ENCODE measurements at regions not wholly inside any gene's neighbourhood (a gene's known extent, or its start where the extent isn't known, plus 50 kb on each side); places are given as distances from the start of the nearest gene placed in this dataset.

- no peak for DNase-seq
Observed at GRCh38 chr6:74690365-74690764, 515.5 kb downstream of the COL12A1 start.

DNA sequence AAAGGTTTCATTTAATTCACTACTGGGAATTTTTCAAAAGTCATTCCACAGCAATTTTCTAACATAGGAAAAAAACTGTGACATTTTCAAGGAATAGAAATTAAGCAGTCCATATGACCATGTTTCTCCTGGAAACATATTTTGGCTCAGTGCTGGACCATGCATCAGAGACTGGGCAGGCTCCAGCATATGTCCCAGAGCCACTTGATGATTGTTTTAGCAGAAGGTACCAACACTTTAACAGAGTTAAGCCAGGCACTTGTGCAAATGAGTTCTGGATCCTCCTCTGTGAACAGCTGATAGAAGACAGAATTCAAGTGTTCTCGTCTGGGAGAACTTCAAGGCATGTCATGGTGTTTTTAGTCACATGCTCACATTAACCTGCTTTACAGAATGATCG is 516.3 kb downstream of the COL12A1 start:
- DNase-seq = no peak

DNA sequence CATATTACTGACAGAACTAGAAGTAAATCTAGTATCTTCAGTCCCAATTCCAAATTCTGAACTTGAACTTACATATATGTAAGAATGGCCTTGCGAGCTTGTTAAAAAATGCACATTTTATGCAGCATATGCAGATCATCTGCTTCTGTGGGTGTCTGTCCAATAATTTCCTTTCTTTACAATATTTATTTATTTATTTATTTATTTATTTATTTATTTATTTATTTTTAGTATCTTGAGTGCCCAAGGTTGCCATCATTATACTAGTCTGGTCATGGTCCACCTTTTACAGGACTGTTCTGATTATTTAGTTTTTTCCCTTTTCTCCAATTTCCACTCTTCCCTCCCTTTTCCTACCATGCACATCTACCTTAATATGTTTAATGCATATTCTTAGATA is 528.4 kb downstream of the COL12A1 start:
- no peak for DNase-seq

DNA sequence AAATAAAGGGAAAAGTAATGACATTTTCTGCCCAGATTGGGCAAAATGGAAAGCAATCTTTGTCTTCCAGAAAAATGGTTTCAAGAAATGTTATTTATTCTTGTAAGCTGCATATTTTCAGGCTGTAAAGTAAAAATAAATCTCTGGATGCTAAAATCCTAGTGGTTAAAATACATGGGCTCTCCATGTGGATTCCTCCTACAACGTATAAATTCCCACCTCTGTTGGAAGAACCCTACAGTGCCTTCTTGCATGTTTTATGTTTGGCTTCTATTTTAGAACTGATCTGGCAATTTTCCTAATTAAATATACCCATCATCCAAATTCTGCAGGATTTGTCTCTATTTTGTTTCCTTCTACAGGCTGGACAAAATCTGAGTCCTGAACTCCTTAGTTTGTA is 528.9 kb downstream of the COL12A1 start:
- no peak for DNase-seq

GRCh38 chr6:74674377-74674776 is 531.5 kb downstream of the COL12A1 start:
- DNase-seq = no peak

DNA sequence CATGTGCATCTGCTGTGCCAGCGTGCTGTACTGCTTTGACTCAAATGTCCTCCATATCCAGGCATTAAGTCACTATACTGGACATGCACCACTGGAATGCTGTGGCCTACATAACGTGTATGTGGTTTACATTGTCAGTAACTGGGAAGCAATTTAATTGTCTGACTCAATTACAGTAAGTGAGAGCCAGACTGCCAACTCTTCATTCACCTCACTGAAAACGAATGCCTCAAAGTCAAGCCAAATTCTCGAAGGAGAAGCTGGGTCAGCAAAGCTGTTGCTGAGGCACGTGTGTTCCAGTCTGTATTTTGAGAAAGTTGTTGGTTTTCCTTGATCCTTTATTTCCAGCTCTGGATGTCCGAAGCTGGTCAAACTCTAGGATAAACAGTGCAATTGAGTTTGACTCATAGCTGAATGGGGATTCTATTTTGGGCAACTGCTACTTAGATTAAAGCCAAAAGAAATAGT is 534.3 kb downstream of the COL12A1 start:
- no peak for DNase-seq

DNA sequence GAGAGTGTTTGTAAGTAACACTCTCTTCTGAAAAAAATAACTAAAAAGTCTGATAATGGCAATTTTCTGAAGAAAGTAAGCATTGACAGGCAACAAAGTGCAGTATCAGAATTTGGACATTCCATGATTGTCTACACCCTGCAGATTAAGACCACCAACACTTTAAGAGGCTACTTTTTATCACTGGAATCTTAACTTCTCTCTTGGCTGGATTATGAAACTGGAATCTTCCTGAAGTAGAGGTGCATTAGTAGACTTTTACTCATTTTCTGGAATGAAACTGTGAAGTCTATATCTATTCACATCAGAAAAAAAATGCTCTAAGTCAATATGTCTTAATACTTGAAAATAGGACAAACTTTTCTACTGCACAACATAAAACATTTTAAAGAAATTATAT is 547.5 kb downstream of the COL12A1 start:
- DNase-seq = no peak

- no peak for DNase-seq
Observed at GRCh38 chr6:74657931-74658330, 547.9 kb downstream of the COL12A1 start.

DNA sequence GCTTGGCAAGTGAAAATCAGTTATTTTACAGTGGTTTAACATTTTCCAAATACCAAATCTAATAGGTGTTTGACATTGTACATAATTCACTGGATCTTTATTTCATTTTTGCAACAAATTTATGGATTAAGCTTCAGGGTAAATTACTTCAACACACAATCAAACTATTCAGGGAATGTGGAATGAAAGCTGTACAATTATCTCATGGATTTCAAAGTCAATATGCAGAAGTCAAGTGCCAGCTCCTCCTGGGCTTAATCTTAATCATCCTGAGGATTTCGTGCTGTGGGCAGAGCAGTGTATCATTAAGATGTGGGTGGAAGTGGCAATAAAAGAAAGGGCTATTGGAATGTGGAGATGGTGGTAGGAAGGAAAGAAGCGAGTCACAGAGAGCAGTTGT is 548.8 kb downstream of the COL12A1 start:
- DNase-seq = no peak

- DNase-seq = no peak
Observed at GRCh38 chr6:74656453-74656852, 549.4 kb downstream of the COL12A1 start.

DNA sequence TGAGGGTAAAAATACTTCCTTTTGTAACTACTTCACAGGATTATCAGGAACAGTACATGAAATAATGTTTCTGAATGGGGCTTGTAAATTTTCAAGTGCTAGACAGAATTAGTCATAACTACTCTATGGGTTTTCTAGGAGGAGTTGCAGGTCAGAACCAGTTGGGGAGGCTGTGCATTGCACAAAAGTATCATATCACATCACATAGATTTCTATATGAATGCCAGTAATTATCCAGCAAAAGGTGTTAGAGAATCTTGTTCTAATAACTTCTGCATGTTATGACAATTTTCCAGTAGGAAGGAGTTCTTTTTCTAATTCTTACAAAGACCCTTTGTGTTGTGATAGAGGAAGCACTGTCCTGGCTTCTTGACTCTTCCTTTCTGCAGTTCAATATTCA is 551.6 kb downstream of the COL12A1 start:
- DNase-seq = no peak

DNA sequence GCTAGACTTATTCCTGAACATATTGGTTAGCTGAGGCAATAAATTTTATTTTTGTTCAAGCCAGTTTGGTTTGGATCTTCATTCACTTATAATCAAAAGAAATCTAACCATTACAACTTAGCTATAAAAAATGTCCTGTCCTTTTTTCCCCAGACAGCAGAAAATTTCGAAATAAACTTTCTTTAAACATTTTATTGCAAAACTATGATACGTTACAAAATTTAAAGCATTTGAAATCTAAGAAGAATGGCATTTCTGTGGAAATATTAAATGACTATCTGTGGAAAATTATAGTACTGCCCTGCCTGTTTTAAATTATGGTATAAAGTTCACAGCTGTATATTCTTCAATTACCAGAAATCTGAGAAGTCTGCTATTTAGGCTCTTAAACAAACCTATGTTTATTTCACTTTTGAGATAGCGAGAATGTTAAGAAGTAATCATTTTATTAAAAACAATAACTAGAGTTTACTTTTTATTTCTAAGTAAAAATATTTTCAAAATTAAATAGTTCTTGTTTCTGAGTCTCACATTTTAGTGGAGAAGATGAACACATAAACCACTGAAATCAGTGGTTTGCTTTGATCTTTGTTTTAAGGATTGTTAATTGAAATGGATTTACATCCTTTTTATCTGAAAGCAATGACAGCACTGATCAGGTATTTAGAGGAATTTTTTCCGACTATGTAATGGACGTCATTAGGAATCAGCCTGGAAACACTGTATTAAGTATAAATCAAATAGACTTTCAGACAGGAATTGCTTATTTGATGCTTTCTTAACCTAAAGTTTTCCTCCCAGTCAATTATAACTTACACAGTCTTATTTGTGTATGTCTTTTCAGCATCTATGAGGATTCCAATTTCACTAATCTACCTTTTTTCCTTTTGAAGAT is 553.7 kb downstream of the COL12A1 start:
- no peak for DNase-seq

- no peak for DNase-seq
Observed at GRCh38 chr6:74650668-74651067, 555.2 kb downstream of the COL12A1 start.

GRCh38 chr6:74646461-74646860 is 559.4 kb downstream of the COL12A1 start:
- no peak for DNase-seq

DNA sequence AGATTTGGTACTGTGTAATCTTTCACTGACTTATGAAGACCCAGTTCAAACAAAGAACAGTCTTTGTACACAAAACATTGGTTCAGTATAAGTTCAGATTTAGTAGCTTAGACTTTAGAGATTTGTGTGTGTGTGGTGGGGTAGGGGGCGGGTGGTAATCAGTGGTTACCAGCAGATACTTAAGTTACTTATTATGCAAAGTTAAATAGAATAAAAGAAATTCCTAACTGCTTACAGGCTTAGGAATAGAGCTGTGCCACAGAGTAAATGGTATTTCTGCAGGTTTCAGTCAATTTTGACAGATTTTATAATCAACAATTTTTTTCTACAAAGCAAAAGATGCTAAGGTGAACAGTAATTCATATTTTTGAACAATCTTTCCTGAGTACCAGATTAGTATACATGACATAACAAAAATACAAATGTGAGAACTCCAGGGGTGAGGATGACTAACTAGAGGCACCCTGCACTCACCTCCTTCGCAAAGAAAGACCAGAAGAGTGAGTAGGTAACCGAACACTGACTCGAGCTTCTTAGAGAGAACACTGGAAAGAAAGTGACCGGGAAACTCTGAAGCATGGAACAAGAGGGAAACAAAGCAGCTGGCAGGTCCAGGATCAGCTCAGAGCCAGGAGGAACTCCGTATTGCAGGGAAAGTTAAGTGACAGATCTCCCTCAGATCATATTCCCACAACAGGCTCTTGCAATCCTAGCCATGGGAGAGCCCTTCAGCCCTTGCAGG is 560.6 kb downstream of the COL12A1 start:
- no peak for DNase-seq

DNA sequence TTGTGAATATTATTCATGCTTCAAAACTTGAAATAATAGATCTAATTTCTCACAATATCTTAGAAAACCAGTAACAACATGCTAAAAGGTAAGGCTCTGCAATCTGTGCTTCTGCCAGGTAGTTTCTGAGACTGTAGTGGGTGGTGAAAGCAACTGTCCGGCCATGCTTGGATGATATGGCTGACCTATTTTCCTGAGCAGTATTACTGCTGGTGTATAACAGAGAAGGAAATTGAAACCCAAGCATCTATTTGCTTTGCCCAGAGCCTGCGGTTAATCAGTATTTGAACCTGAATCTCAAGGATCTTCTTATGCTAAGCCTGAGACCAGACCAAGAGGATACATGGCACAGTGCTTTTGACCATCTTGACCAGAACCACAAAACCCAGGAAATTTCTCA is 563.8 kb downstream of the COL12A1 start:
- DNase-seq = no peak

GRCh38 chr6:74638412-74638811 is 567.4 kb downstream of the COL12A1 start:
- no peak for DNase-seq

GRCh38 chr6:74632196-74632875 is 573.5 kb downstream of the COL12A1 start:
- DNase-seq = no peak

DNA sequence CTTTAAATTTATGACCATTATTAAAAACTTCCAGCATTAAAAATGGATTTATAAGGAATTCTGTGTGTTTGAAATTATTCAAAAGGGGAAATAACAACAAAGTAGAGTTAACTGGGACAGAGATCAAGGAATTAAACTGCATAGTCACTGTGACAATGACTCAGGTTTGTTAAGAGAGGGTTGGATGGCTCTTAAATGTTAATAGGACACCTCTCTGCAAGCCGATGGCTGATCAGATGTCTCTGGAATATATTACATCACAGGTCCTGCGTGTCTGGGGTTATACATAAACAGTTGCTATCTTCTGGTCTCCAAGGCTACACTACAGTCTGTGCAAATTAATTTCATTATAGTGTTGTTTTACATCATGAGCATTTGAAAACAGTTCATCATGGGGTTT is 574.3 kb downstream of the COL12A1 start:
- no peak for DNase-seq

- no peak for DNase-seq
Observed at GRCh38 chr6:74626288-74626687, 579.6 kb downstream of the COL12A1 start.

DNA sequence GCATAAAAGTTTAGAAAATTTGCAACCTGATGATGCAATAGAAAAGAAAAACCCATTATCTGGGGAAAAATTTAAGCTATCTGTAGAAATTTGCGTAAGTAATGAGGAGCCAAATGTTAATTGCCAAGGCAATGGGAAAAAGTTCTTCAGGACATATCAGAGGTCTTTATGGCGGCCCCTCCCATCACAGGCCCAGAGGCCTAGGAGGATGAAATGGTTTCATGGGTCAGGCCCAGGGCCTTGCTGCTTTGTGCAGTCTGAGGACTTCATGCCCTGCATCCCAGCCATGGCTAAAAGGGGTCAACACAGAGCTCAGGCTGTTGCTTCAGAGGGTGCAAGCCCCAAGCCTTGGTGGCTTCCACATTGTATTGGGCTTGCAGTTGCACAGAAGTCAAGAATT is 582.8 kb downstream of the COL12A1 start:
- DNase-seq = no peak

DNA sequence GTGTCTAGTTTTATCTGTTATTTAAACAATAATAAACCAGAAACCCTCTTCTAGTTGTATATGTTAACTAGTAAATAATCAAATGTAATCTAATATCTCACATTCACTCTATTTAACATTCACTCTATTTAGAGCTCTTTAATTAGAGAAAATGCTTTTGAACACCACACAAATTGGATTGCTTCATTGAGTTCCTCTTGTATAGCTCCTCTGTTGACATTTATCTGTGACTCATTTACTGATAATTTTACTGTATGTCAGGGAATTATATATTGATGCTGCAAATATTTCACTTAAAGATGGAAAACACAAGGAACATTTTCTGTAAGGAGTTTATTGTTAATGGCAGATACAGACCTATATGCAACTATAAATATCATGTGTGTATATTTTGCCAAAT is 594.6 kb downstream of the COL12A1 start:
- no peak for DNase-seq

DNA sequence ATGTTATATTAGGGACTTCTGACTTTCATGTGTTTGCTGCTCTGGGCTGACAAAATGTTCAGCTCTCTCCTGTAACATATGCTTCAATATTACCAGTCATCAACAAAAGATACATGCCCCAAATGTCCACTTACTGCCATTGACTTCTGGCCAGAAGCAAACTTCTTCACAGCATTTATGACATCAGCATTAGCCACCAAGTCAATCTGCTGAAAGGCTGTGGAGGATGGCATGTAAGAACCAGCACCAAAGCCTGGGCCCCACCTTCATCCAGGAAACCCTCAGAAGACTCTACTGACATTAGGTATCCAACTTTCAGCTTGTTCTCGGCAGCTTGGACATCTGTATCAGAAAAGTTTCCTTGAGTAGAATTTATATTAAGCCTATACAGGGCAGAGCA is 595.5 kb downstream of the COL12A1 start:
- DNase-seq = no peak

DNA sequence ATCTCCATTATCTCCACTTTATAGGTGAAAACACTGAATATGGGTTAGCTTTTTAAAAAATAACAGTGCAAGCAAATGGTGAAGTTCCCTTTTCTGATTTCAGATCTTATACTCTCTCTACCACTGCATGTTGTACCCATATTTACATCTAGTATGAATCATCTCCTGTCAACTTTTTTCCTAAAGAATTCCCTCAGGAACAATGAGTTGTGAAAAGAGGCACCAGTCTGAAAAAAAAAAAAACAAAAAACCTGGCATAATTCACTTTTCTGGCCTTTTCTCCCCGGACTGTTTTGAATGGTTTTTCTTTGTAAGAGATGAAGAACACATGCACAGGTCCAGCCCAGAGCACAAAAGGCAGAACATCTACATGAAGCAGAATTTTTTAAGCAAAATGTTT is 596.0 kb downstream of the COL12A1 start:
- no peak for DNase-seq
